B cell (primary cell): ENCODE measurements at regions not wholly inside any gene's neighbourhood (a gene's known extent, or its start where the extent isn't known, plus 50 kb on each side); places are given as distances from the start of the nearest gene placed in this dataset.

Source experiments
- ATAC-seq: fragments of 200-7000 bp; cut with Tn5 transposase; one replicate; pipeline ENCODE4 v1.10.0; 2021; ENCODE audit warnings: low read depth, mild to moderate bottlenecking, moderate number of reproducible peaks, moderate library complexity
- CTCF ChIA-PET: fragments of 350-600 bp; sonication (Branson Sonifier 250); formaldehyde crosslinking; loops from one replicate; lab custom pipeline; 2021; ENCODE audit warnings: antibody characterized with exemption, inconsistent platforms; lab: Charles Lee
- POLR2A ChIA-PET: fragments of 350-600 bp; sonication (Branson Sonifier 250); formaldehyde crosslinking; loops from one replicate; lab custom pipeline; 2021; ENCODE audit warnings: antibody characterized with exemption; lab: Charles Lee
- DNase-seq: peaks from one replicate; pipeline ENCODE4 v3.0.0; 2013
- H2AFZ ChIP-seq: 2 replicates; pipeline ENCODE4 v1.6.1; 2012; ENCODE audit warnings: mild to moderate bottlenecking, low read depth, low read length; ENCODE audit not compliant: insufficient read depth, poor library complexity, severe bottlenecking
- H3K27ac ChIP-seq, 2 donors: 1 replicate in 1 of 2; 2 replicates in 1 of 2; pipeline ENCODE4 v1.5.1; 2012 to 2013; ENCODE audit warnings: low read length in 2 of 2, mild to moderate bottlenecking in 2 of 2, moderate library complexity in 1 of 2
- H3K27me3 ChIP-seq, 4 experiments: fragments of 200-600 bp in 1 of 4; sonication (generic) in 1 of 4; replicated peaks in 1 of 4; 1 replicate in 2 of 4; 2 replicates in 2 of 4; pipeline versions ENCODE4 v1.6.1 to v1.7.0; 2013 to 2016; ENCODE audit warnings: low read length in 3 of 4, mild to moderate bottlenecking in 2 of 4, mixed read lengths in 1 of 4, moderate library complexity in 1 of 4; ENCODE audit not compliant: insufficient read depth in 4 of 4, control insufficient read depth in 3 of 4; ENCODE audit errors: control extremely low read depth in 1 of 4
- H3K36me3 ChIP-seq, 2 experiments: replicated peaks in 1 of 2; 1 replicate in 1 of 2; 2 replicates in 1 of 2; pipeline versions ENCODE4 v1.6.1 to v1.7.1; 2013; ENCODE audit warnings: low read length in 1 of 2; ENCODE audit not compliant: insufficient read depth in 2 of 2, control insufficient read depth in 1 of 2; ENCODE audit errors: control extremely low read depth in 1 of 2, extremely low read depth in 1 of 2
- H3K4me1 ChIP-seq, 2 donors: fragments of 200-600 bp in 1 of 2; sonication (generic) in 1 of 2; 1 replicate in 1 of 2; 2 replicates in 1 of 2; pipeline versions ENCODE4 v1.5.1 to v1.6.1; 2013 to 2017; ENCODE audit warnings: low read length in 2 of 2; ENCODE audit not compliant: control insufficient read depth in 2 of 2, insufficient read depth in 2 of 2
- H3K4me2 ChIP-seq: replicated peaks from 2 replicates; pipeline ENCODE3; 2012; ENCODE audit warnings: mild to moderate bottlenecking, low read depth, low read length; ENCODE audit not compliant: poor library complexity, severe bottlenecking
- H3K4me3 ChIP-seq, 5 experiments: fragments of 200-600 bp in 1 of 5; sonication (generic) in 1 of 5; 1 replicate in 3 of 5; 2 replicates in 2 of 5; pipeline versions ENCODE4 v1.5.1 to v1.7.0; 2011 to 2016; ENCODE audit warnings: low read length in 4 of 5, mild to moderate bottlenecking in 4 of 5, low read depth in 2 of 5, control low read depth in 1 of 5, moderate library complexity in 1 of 5; ENCODE audit not compliant: insufficient read depth in 1 of 5; ENCODE audit errors: control extremely low read depth in 1 of 5, extremely low read depth in 1 of 5
- H3K79me2 ChIP-seq: fragments of 200-600 bp; sonication (generic); one replicate; pipeline ENCODE4 v1.6.0; 2016; ENCODE audit warnings: low read length; ENCODE audit not compliant: control insufficient read depth, insufficient read depth
- H3K9ac ChIP-seq: fragments of 200-600 bp; sonication (generic); 2 replicates; pipeline ENCODE4 v1.6.1; 2017; ENCODE audit warnings: mild to moderate bottlenecking, low read length, moderate library complexity
- H3K9me3 ChIP-seq, 3 donors: one replicate each; pipeline versions ENCODE4 v1.6.1 to v1.7.1; 2013; ENCODE audit warnings: low read length in 2 of 3; ENCODE audit not compliant: control insufficient read depth in 2 of 3, insufficient read depth in 1 of 3; ENCODE audit errors: control extremely low read depth in 1 of 3
- H4K20me1 ChIP-seq: 2 replicates; pipeline ENCODE4 v1.6.0; 2012; ENCODE audit warnings: mild to moderate bottlenecking, low read length; ENCODE audit not compliant: insufficient read depth, control insufficient read depth, poor library complexity, severe bottlenecking
- H3K27ac Mint-ChIP-seq: one replicate; pipeline ENCODE4 v1.8.0; 2021; ENCODE audit warnings: mixed read lengths
- H3K27me3 Mint-ChIP-seq: one replicate; pipeline ENCODE4 v1.8.0; 2021; ENCODE audit warnings: mixed read lengths
- H3K4me1 Mint-ChIP-seq: one replicate; pipeline ENCODE4 v1.8.0; 2021; ENCODE audit warnings: mixed read lengths
- H3K4me3 Mint-ChIP-seq: one replicate; pipeline ENCODE4 v1.8.0; 2021; ENCODE audit warnings: mixed read lengths
- H3K9me3 Mint-ChIP-seq: one replicate; pipeline ENCODE4 v1.8.0; 2022; ENCODE audit warnings: mixed read lengths; ENCODE audit not compliant: insufficient read depth
- CTCF ChIP-seq: fragments of 200-600 bp; IDR thresholded peaks from one replicate; pipeline ENCODE4 v1.8.0; 2022; ENCODE audit warnings: antibody characterized with exemption, mild to moderate bottlenecking
- EZH2 ChIP-seq: IDR thresholded peaks from 2 replicates; pipeline ENCODE4 v1.6.1; 2012; ENCODE audit warnings: borderline replicate concordance, low read depth, mild to moderate bottlenecking, moderate library complexity, low read length; ENCODE audit not compliant: insufficient read depth, poor library complexity, severe bottlenecking
- WGBS: methylation state at CpG from one replicate; pipeline ENCODE4 v1.1.5; 2013; ENCODE audit warnings: missing lambda C conversion rate; ENCODE audit not compliant: insufficient coverage; 5-methylcytosine and 5-hydroxymethylcytosine counted together
- intact Hi-C: fragments of 100-400 bp; cut with micrococcal nuclease; formaldehyde crosslinking; loops from one replicate; pipeline ENCODE4 v1.10.0; 2022

GRCh38 chr3:99442599-99442998 lies 195.8 kb upstream of the COL8A1 start:
- Mint-ChIP-seq H3K27me3 (no peaks in the 10 kb centered on the region), H3K4me1 (no peaks in the 10 kb centered on the region), H3K4me3 (no peak overlapping the region), H3K9me3 (peaks cover 2% of the 10 kb centered on the region), H3K27ac (no peak overlapping the region)
- H3K4me2 ChIP-seq = no peak overlapping the region
- no peaks in the 10 kb centered on the region for H4K20me1 ChIP-seq
- ChIA-PET POLR2A (no interaction called here), CTCF (no interaction called here)
- peaks cover 0 to 7% (median 2%) of the 10 kb centered on the region in 3 donors for H3K9me3 ChIP-seq
- DNase-seq (no peak), ATAC-seq (no peak)
- H3K27me3 ChIP-seq = no peaks in the 10 kb centered on the region
- no peaks in the 10 kb centered on the region for H3K36me3 ChIP-seq
- intact Hi-C loops = no loop called here
- H3K79me2 ChIP-seq = no peaks in the 10 kb centered on the region
- no peak for TF ChIP-seq EZH2
- TF ChIP-seq CTCF = no peak
- no peak overlapping the region for H2AFZ ChIP-seq
- no peak overlapping the region for H3K4me3 ChIP-seq
- no peaks in the 10 kb centered on the region for H3K4me1 ChIP-seq
- 100% methylated on average over 1 of the region's 2 CpGs for WGBS
- no peak overlapping the region for H3K9ac ChIP-seq
- no peak overlapping the region for H3K27ac ChIP-seq

GRCh38 chr3:99439892-99440291 lies 198.5 kb upstream of the COL8A1 start:
- Mint-ChIP-seq H3K9me3 (peaks cover 5% of the 10 kb centered on the region), H3K27ac (no peak overlapping the region), H3K4me3 (no peak overlapping the region), H3K4me1 (no peaks in the 10 kb centered on the region), H3K27me3 (no peaks in the 10 kb centered on the region)
- Histone ChIP-seq H3K4me2 (no peak overlapping the region), H3K27ac (no peak overlapping the region), H3K4me3 (no peak overlapping the region), H3K9ac (no peak overlapping the region), H2AFZ (no peak overlapping the region), H3K36me3 (no peaks in the 10 kb centered on the region), H3K9me3 (peaks cover 0 to 4% (median 3%) of the 10 kb centered on the region in 3 donors), H3K27me3 (no peaks in the 10 kb centered on the region), H4K20me1 (no peaks in the 10 kb centered on the region), H3K79me2 (no peaks in the 10 kb centered on the region), H3K4me1 (no peaks in the 10 kb centered on the region)
- no CpG with 5 or more reads among the region's 1 CpG for WGBS
- DNase-seq = no peak
- POLR2A ChIA-PET = no interaction called here
- CTCF ChIA-PET = no interaction called here
- intact Hi-C loops = no loop called here
- TF ChIP-seq CTCF (no peak), EZH2 (no peak)
- no peak for ATAC-seq
